SK-N-DZ (cell line): ENCODE measurements at regions not wholly inside any gene's neighbourhood (a gene's known extent, or its start where the extent isn't known, plus 50 kb on each side); places are given as distances from the start of the nearest gene placed in this dataset.
A peak's percentile ranks its signal among the peaks of the same experiment; 100 is the strongest.

ENCODE experiments used
- DNase-seq: peaks from one replicate; pipeline ENCODE4 v3.0.0-alpha.2; 2015; ENCODE audit warnings: low spot score
- small RNA-seq, 2 experiments: library from RNA; depleted of rRNA; stranded (forward); fragments of <200 nt; gene quantifications; one replicate each; pipeline ENCODE3, GENCODE V24; 2014

- DNase-seq = no peak
These were observed 1685.1 kb downstream of the RPA4 start for GRCh38 chrX:98568795-98569194.

- DNase-seq = no peak
These were observed 1722.2 kb downstream of the RPA4 start for GRCh38 chrX:98605941-98606340.

GRCh38 chrX:98607739-98608138 lies 1724.0 kb downstream of the RPA4 start:
- DNase-seq = no peak

- no peak for DNase-seq
These were observed 1743.9 kb downstream of the RPA4 start for GRCh38 chrX:98627645-98628044.

GRCh38 chrX:98637451-98637850 lies 1753.7 kb downstream of the RPA4 start:
- peak; percentile 92 for DNase-seq

GRCh38 chrX:98646351-98646750 lies 1762.6 kb downstream of the RPA4 start:
- no peak for DNase-seq

- no peak for DNase-seq
These were observed 1755.5 kb downstream of the PCDH19 start for GRCh38 chrX:98654565-98654964.

Small RNAs in the stretch of these regions (small RNA-seq; reads per million reads assigned to genes)
- 0 reads per million in 2 experiments for gene AL357312.1
